ENCODE measurements at regions not wholly inside any gene's neighbourhood (a gene's known extent, or its start where the extent isn't known, plus 50 kb on each side); places are given as distances from the start of the nearest gene placed in this dataset.

- TF ChIP-seq EZH2 (IDR thresholded peaks at IDR 0.05; ENCODE audit: low read length, missing control alignments): no peak
- TF ChIP-seq CTCF (conservative IDR thresholded peaks at IDR 0.05 in 1 of 2, IDR thresholded peaks at IDR 0.05 in 1 of 2; ENCODE audit: low read depth in 1 of 2, low read length in 2 of 2): no peak
These were observed 828.4 kb downstream of the TLR4 start for GRCh38 chr9:118532592-118532991.
